GM18909 (cell line): ENCODE measurements at regions not wholly inside any gene's neighbourhood (a gene's known extent, or its start where the extent isn't known, plus 50 kb on each side); places are given as distances from the start of the nearest gene placed in this dataset.
"Not testable (repeated sequence)": the region's sequence is repeated elsewhere in the genome, so short reads cannot be mapped to it uniquely, and the experiment has no call there.

Experiments
- ATAC-seq: cut with Tn5 transposase; IDR thresholded peaks from one replicate; pipeline ENCODE4 v1.9.1; 2021; ENCODE audit warnings: mild to moderate bottlenecking; ENCODE audit not compliant: unreplicated experiment, poor library complexity

GRCh38 chr13:79847882-79848592 lies 367.1 kb downstream of the NDFIP2 start:
- ATAC-seq: no peak

GRCh38 chr13:79846386-79846785 lies 365.4 kb downstream of the NDFIP2 start:
- ATAC-seq: no peak

GRCh38 chr13:79837741-79838450 lies 356.9 kb downstream of the NDFIP2 start:
- ATAC-seq: no peak

- not testable (repeated sequence) for ATAC-seq
These were observed 355.2 kb downstream of the NDFIP2 start for GRCh38 chr13:79836121-79836520.

- no peak for ATAC-seq
These were observed 353.9 kb downstream of the NDFIP2 start for GRCh38 chr13:79834876-79835275.

GRCh38 chr13:79833991-79834390 lies 353.0 kb downstream of the NDFIP2 start:
- ATAC-seq: no peak

GRCh38 chr13:79831556-79831955 lies 350.6 kb downstream of the NDFIP2 start:
- no peak for ATAC-seq

- ATAC-seq: no peak
These were observed 350.0 kb downstream of the NDFIP2 start for GRCh38 chr13:79830945-79831344.

- no peak for ATAC-seq
These were observed 349.5 kb downstream of the NDFIP2 start for GRCh38 chr13:79830426-79830825.

- ATAC-seq: no peak
These were observed 348.9 kb downstream of the NDFIP2 start for GRCh38 chr13:79829880-79830279.

GRCh38 chr13:79825959-79826358 lies 345.0 kb downstream of the NDFIP2 start:
- no peak for ATAC-seq

- no peak for ATAC-seq
These were observed 334.1 kb downstream of the NDFIP2 start for GRCh38 chr13:79815041-79815440.

- peak; percentile 79 for ATAC-seq
These were observed 331.3 kb downstream of the NDFIP2 start for GRCh38 chr13:79812070-79812850.

- ATAC-seq: no peak
These were observed 330.2 kb downstream of the NDFIP2 start for GRCh38 chr13:79811170-79811569.

GRCh38 chr13:79810669-79811068 lies 329.7 kb downstream of the NDFIP2 start:
- ATAC-seq: no peak

- ATAC-seq: no peak
These were observed 329.1 kb downstream of the NDFIP2 start for GRCh38 chr13:79810018-79810417.

GRCh38 chr13:79808475-79808874 lies 327.5 kb downstream of the NDFIP2 start:
- no peak for ATAC-seq

- no peak for ATAC-seq
These were observed 326.6 kb downstream of the NDFIP2 start for GRCh38 chr13:79807554-79807953.

GRCh38 chr13:79806821-79807220 lies 325.9 kb downstream of the NDFIP2 start:
- no peak for ATAC-seq

GRCh38 chr13:79805317-79805716 lies 324.4 kb downstream of the NDFIP2 start:
- ATAC-seq: no peak

GRCh38 chr13:79803989-79804388 lies 323.0 kb downstream of the NDFIP2 start:
- peak; percentile 73 for ATAC-seq
